C4-2B (cell line): ENCODE measurements at regions not wholly inside any gene's neighbourhood (a gene's known extent, or its start where the extent isn't known, plus 50 kb on each side); places are given as distances from the start of the nearest gene placed in this dataset.

Experiments used
- CTCF ChIP-seq: fragments of 450-650 bp; conservative IDR thresholded peaks from 2 replicates; pipeline ENCODE4 v1.5.1; 2017; ENCODE audit warnings: mild to moderate bottlenecking
- ZFX ChIP-seq: fragments of 450-650 bp; IDR thresholded peaks from 2 replicates; pipeline ENCODE4 v1.6.1; 2017

- TF ChIP-seq CTCF (no peak), ZFX (no peak)
Measured at GRCh38 chr7:19397911-19398310, 252.7 kb upstream of the FERD3L start.
